LNCaP clone FGC (cell line): ENCODE measurements at regions not wholly inside any gene's neighbourhood (a gene's known extent, or its start where the extent isn't known, plus 50 kb on each side); places are given as distances from the start of the nearest gene placed in this dataset.

Source experiments
- DNase-seq: peaks from one replicate; pipeline ENCODE4 v3.0.0-alpha.2; 2011; ENCODE audit warnings: low read depth
- H3K4me3 ChIP-seq: 2 replicates; pipeline ENCODE4 v1.5.1; 2011; ENCODE audit warnings: mild to moderate bottlenecking, low read depth, low read length, control low read depth
- CTCF ChIP-seq: IDR thresholded peaks from 2 replicates; pipeline ENCODE4 v1.5.1; 2012; ENCODE audit warnings: mild to moderate bottlenecking; ENCODE audit not compliant: control insufficient read depth, insufficient read depth; ENCODE audit errors: extremely low read depth

GRCh38 chr11:70760416-70761020 lies 362.2 kb downstream of the CTTN start:
- no peak for DNase-seq
- TF ChIP-seq CTCF = no peak

GRCh38 chr11:70761094-70761907 lies 363.0 kb downstream of the CTTN start:
- no peak overlapping the region for H3K4me3 ChIP-seq
- TF ChIP-seq CTCF = no peak
- DNase-seq = no peak

More at GRCh38 chr11:70760416-70761020, 362.2 kb downstream of the CTTN start:
- no peak overlapping the region for H3K4me3 ChIP-seq

- no peak for TF ChIP-seq CTCF
- DNase-seq = no peak
- no peak overlapping the region for H3K4me3 ChIP-seq
These were observed 363.6 kb downstream of the CTTN start for GRCh38 chr11:70761908-70762337.

- no peak for DNase-seq
- no peak overlapping the region for H3K4me3 ChIP-seq
- no peak for TF ChIP-seq CTCF
These were observed 364.5 kb downstream of the CTTN start for GRCh38 chr11:70762810-70763209.

GRCh38 chr11:70763606-70764005 lies 365.3 kb downstream of the CTTN start:
- TF ChIP-seq CTCF = no peak
- no peak for DNase-seq
- no peak overlapping the region for H3K4me3 ChIP-seq

- no peak overlapping the region for H3K4me3 ChIP-seq
- no peak for TF ChIP-seq CTCF
- DNase-seq = no peak
These were observed 366.1 kb downstream of the CTTN start for GRCh38 chr11:70764356-70764905.
